ENCODE measurements at regions not wholly inside any gene's neighbourhood (a gene's known extent, or its start where the extent isn't known, plus 50 kb on each side); places are given as distances from the start of the nearest gene placed in this dataset.

DNA sequence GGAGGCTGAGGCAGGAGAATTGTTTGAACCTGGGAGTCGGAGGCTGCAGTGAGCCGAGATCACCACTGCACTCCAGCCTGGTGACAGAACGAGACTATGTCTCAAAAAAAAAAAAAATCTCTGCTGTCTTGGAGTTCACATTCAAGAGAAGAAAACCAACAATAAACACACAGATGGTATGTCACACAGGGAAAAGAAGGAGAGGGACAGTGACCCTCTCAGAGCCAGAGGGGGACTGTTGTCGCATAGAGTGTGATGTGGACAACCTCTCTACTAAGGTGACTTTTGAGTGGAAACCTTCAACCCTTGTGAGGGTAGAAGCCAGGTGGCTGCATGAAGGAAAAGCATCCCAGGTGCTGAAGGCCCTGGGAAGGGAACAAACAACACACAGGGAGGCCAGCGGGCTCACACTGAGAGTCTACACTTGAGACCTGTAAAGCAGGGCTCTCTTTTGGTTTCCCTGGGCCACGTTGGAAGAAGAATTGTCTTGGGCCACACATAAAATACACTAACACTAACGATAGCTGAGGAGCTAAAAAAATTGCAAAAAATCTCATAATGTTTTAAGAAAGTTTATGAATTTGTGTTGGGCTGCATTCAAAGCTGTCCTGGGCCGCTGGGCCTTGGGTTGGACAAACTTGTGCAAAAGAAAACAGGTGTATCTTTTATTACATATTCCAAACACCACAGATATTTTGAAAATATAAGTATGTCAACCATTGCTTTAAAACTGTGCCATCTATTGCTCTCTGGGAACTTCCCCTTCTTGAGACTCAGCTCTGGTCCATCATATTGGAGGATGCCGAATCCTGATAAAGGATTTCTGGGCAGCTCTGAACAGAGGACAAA lies 136.0 kb downstream of the DDX1 start:
- peaks cover 14% of the 10 kb centered on the region for H3K4me1 Mint-ChIP-seq (ENCODE audit: low read depth)
- no peak overlapping the region for H3K4me3 Mint-ChIP-seq
- H3K27ac Mint-ChIP-seq: no peak overlapping the region
- TF ChIP-seq, protein P1, sequence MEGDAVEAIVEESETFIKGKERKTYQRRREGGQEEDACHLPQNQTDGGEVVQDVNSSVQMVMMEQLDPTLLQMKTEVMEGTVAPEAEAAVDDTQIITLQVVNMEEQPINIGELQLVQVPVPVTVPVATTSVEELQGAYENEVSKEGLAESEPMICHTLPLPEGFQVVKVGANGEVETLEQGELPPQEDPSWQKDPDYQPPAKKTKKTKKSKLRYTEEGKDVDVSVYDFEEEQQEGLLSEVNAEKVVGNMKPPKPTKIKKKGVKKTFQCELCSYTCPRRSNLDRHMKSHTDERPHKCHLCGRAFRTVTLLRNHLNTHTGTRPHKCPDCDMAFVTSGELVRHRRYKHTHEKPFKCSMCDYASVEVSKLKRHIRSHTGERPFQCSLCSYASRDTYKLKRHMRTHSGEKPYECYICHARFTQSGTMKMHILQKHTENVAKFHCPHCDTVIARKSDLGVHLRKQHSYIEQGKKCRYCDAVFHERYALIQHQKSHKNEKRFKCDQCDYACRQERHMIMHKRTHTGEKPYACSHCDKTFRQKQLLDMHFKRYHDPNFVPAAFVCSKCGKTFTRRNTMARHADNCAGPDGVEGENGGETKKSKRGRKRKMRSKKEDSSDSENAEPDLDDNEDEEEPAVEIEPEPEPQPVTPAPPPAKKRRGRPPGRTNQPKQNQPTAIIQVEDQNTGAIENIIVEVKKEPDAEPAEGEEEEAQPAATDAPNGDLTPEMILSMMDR (IDR thresholded peaks at IDR 0.05): no peak
- H3K27me3 Mint-ChIP-seq (ENCODE audit: insufficient read depth): peaks cover 39% of the 10 kb centered on the region
- H3K36me3 Mint-ChIP-seq (ENCODE audit: low read depth): no peaks in the 10 kb centered on the region
- no peaks in the 10 kb centered on the region for H3K9me3 Mint-ChIP-seq
- no peak for DNase-seq

DNA sequence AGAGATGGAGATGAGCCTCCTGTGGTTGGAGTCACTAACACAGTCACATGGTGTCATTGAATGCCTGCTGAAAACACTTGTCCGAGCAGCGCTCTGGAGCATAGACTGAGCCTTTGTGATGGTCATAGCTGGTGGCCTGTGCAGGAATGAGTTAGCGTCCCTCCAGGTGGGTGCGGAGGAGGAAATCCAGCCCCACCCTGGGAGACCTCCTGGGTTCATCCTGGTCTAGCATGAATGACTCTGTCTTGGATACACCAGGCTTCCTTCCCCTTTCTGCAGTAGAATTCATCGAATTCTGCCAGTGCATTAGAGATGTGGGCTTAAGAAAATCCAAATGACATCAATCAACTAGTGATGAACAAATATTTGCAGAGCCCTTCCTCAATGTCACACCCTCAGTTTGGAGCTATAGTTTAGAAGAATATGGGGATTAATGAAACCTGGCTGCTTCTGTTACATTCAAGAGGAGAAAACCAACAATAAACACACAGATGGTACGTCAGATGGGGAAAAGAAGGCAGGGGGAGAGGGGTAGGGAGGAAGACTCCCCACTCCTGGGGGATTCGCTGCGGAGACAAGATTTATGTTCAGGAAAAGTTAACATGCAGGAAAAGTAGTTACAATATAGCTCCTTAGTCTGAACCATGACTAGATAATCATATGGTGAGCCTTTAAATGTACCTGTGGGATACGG lies 136.7 kb downstream of the DDX1 start:
- peaks cover 18% of the 10 kb centered on the region for H3K4me1 Mint-ChIP-seq (ENCODE audit: low read depth)
- H3K27me3 Mint-ChIP-seq (ENCODE audit: insufficient read depth): peaks cover 32% of the 10 kb centered on the region
- TF ChIP-seq, protein P1 (IDR thresholded peaks at IDR 0.05): no peak
- H3K9me3 Mint-ChIP-seq: no peaks in the 10 kb centered on the region
- no peak overlapping the region for H3K4me3 Mint-ChIP-seq
- H3K27ac Mint-ChIP-seq: no peak overlapping the region
- H3K36me3 Mint-ChIP-seq (ENCODE audit: low read depth): no peaks in the 10 kb centered on the region
- no peak for DNase-seq

DNA sequence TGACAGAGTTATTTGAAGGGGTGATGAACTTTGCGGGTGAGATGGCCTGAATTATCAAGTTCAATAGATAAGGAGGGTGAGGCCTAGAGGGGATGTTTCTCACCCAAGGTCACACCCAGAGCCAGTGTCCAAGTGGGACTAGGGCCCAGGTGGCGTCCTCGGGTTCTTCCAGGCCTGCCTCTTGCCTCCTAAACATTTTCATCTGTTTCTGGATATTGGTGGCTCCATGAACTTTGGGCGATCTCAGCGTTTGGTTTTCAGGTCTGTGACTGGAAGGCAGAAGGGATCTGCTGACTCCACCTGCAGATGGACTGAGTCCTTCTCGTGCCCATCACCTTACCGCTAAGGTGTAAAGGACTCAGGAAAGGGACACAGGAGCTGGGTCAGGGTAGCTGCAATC lies 137.3 kb downstream of the DDX1 start:
- H3K27me3 Mint-ChIP-seq (ENCODE audit: insufficient read depth): peaks cover 31% of the 10 kb centered on the region
- no peak overlapping the region for H3K27ac Mint-ChIP-seq
- no peaks in the 10 kb centered on the region for H3K36me3 Mint-ChIP-seq (ENCODE audit: low read depth)
- DNase-seq: no peak
- H3K9me3 Mint-ChIP-seq: no peaks in the 10 kb centered on the region
- no peak overlapping the region for H3K4me3 Mint-ChIP-seq
- TF ChIP-seq, protein P1 (IDR thresholded peaks at IDR 0.05): no peak
- peaks cover 24% of the 10 kb centered on the region for H3K4me1 Mint-ChIP-seq (ENCODE audit: low read depth)

GRCh38 chr2:15729709-15730544 lies 138.3 kb downstream of the DDX1 start:
- Mint-ChIP-seq H3K36me3 (ENCODE audit: low read depth) (no peaks in the 10 kb centered on the region), H3K27ac (no peak overlapping the region), H3K4me1 (ENCODE audit: low read depth) (peaks cover 28% of the 10 kb centered on the region), H3K27me3 (ENCODE audit: insufficient read depth) (peaks cover 27% of the 10 kb centered on the region), H3K4me3 (no peak overlapping the region), H3K9me3 (no peaks in the 10 kb centered on the region)
- TF ChIP-seq, protein P1 (IDR thresholded peaks at IDR 0.05): no peak
- DNase-seq: no peak

- TF ChIP-seq, protein P1 (IDR thresholded peaks at IDR 0.05): no peak
- H3K9me3 Mint-ChIP-seq: no peaks in the 10 kb centered on the region
- H3K27ac Mint-ChIP-seq: no peak overlapping the region
- DNase-seq: peak; percentile 90
- no peaks in the 10 kb centered on the region for H3K36me3 Mint-ChIP-seq (ENCODE audit: low read depth)
- peaks cover 24% of the 10 kb centered on the region for H3K27me3 Mint-ChIP-seq (ENCODE audit: insufficient read depth)
- no peak overlapping the region for H3K4me3 Mint-ChIP-seq
- peaks cover 28% of the 10 kb centered on the region for H3K4me1 Mint-ChIP-seq (ENCODE audit: low read depth)
Observed at GRCh38 chr2:15730545-15731212, 139.0 kb downstream of the DDX1 start.
